HEK293 (cell line): ENCODE measurements at regions not wholly inside any gene's neighbourhood (a gene's known extent, or its start where the extent isn't known, plus 50 kb on each side); places are given as distances from the start of the nearest gene placed in this dataset.

Experiments
- CTCF ChIA-PET: fragments of 350-600 bp; formaldehyde crosslinking; extraction: SDS; loops from one replicate; lab custom pipeline; 2021; ENCODE audit warnings: antibody characterized with exemption; lab: Yijun Ruan, JAX
- POLR2A ChIA-PET: fragments of 300-600 bp; formaldehyde crosslinking; extraction: SDS; loops from one replicate; lab custom pipeline; 2020; ENCODE audit warnings: antibody characterized with exemption, inconsistent platforms; lab: Yijun Ruan, JAX
- H3K27ac ChIP-seq: fragments of 200-500 bp; sonication (Bioruptor generic); 2 replicates; pipeline ENCODE4 v1.5.1; 2014; ENCODE audit warnings: low read depth, low read length, control low read depth, inconsistent platforms; ENCODE audit errors: extremely low read depth
- H3K36me3 ChIP-seq, 2 experiments: fragments of 200-500 bp in 1 of 2; sonication (Bioruptor generic) in 1 of 2; 1 replicate in 1 of 2; 2 replicates in 1 of 2; pipeline ENCODE4 v1.5.1; 2014 to 2017; ENCODE audit warnings: inconsistent platforms in 2 of 2, low read length in 2 of 2; ENCODE audit not compliant: control insufficient read depth in 2 of 2, insufficient read depth in 1 of 2
- H3K4me1 ChIP-seq: fragments of 200-500 bp; sonication (Bioruptor generic); 2 replicates; pipeline ENCODE4 v1.5.1; 2014; ENCODE audit warnings: mild to moderate bottlenecking, low read length, inconsistent platforms; ENCODE audit not compliant: control insufficient read depth, insufficient read depth
- H3K4me3 ChIP-seq: 2 replicates; pipeline ENCODE4 v1.5.1; 2011; ENCODE audit warnings: low read depth, mild to moderate bottlenecking, control low read depth, low read length, moderate library complexity
- H3K9me3 ChIP-seq: fragments of 200-500 bp; sonication (Bioruptor generic); 2 replicates; pipeline ENCODE4 v1.5.1; 2014; ENCODE audit warnings: low read depth, low read length, inconsistent platforms; ENCODE audit not compliant: control insufficient read depth, insufficient read depth
- GLIS1 ChIP-seq: fragments of 450-650 bp; formaldehyde crosslinking; IDR thresholded peaks from 2 replicates; pipeline ENCODE4 v1.5.1; 2016; ENCODE audit warnings: missing biosample characterization, missing genetic modification characterization
- KLF1 ChIP-seq: fragments of 450-650 bp; formaldehyde crosslinking; IDR thresholded peaks from 2 replicates; pipeline ENCODE4 v1.5.1; 2016; ENCODE audit warnings: missing biosample characterization, missing genetic modification characterization
- KLF7 ChIP-seq: fragments of 450-650 bp; formaldehyde crosslinking; IDR thresholded peaks from 2 replicates; pipeline ENCODE4 v1.5.1; 2016; ENCODE audit warnings: missing biosample characterization, missing genetic modification characterization, borderline replicate concordance
- PRDM1 ChIP-seq: fragments of 450-650 bp; formaldehyde crosslinking; IDR thresholded peaks from 2 replicates; pipeline ENCODE4; 2016; ENCODE audit warnings: missing biosample characterization, missing genetic modification characterization
- PRDM4 ChIP-seq: fragments of 450-650 bp; formaldehyde crosslinking; IDR thresholded peaks from 2 replicates; pipeline ENCODE4 v1.5.1; 2017; ENCODE audit warnings: missing biosample characterization, missing genetic modification characterization
- SCRT2 ChIP-seq: fragments of 450-650 bp; formaldehyde crosslinking; IDR thresholded peaks from 2 replicates; pipeline ENCODE4 v1.5.1; 2016; ENCODE audit warnings: missing biosample characterization, missing genetic modification characterization
- SP3 ChIP-seq: fragments of 450-650 bp; formaldehyde crosslinking; IDR thresholded peaks from 2 replicates; pipeline ENCODE4 v1.5.1; 2016; ENCODE audit warnings: missing biosample characterization, missing genetic modification characterization
- SP7 ChIP-seq: fragments of 450-650 bp; formaldehyde crosslinking; IDR thresholded peaks from 2 replicates; pipeline ENCODE4 v1.5.1; 2016; ENCODE audit warnings: missing biosample characterization, missing genetic modification characterization
- TRIM28 ChIP-seq: IDR thresholded peaks from 2 replicates; pipeline ENCODE4 v1.6.1; 2011; ENCODE audit warnings: low read length, control low read depth, borderline replicate concordance
- ZBTB20 ChIP-seq: fragments of 450-650 bp; formaldehyde crosslinking; IDR thresholded peaks from 2 replicates; pipeline ENCODE4 v1.5.1; 2016; ENCODE audit warnings: missing biosample characterization, missing genetic modification characterization
- ZFP3 ChIP-seq: fragments of 450-650 bp; formaldehyde crosslinking; IDR thresholded peaks from 2 replicates; pipeline ENCODE4 v1.5.1; 2016; ENCODE audit warnings: low read depth, missing biosample characterization, missing genetic modification characterization
- ZNF175 ChIP-seq: fragments of 450-650 bp; formaldehyde crosslinking; IDR thresholded peaks from 2 replicates; pipeline ENCODE4 v1.5.1; 2016; ENCODE audit warnings: missing biosample characterization, missing genetic modification characterization
- ZNF19 ChIP-seq: fragments of 450-650 bp; formaldehyde crosslinking; IDR thresholded peaks from 2 replicates; pipeline ENCODE4; 2016; ENCODE audit warnings: missing biosample characterization, missing genetic modification characterization, low read depth
- ZNF26 ChIP-seq: fragments of 450-650 bp; formaldehyde crosslinking; IDR thresholded peaks from 2 replicates; pipeline ENCODE4 v1.5.1; 2016; ENCODE audit warnings: missing biosample characterization, missing genetic modification characterization
- ZNF362 ChIP-seq: fragments of 450-650 bp; formaldehyde crosslinking; IDR thresholded peaks from 2 replicates; pipeline ENCODE4 v1.5.1; 2016; ENCODE audit warnings: missing biosample characterization, missing genetic modification characterization
- ZNF394 ChIP-seq: fragments of 450-650 bp; formaldehyde crosslinking; IDR thresholded peaks from 2 replicates; pipeline ENCODE4 v1.5.1; 2016; ENCODE audit warnings: missing biosample characterization, missing genetic modification characterization, mild to moderate bottlenecking, moderate library complexity, borderline replicate concordance
- ZNF473 ChIP-seq: fragments of 450-650 bp; formaldehyde crosslinking; IDR thresholded peaks from 2 replicates; pipeline ENCODE4 v1.5.1; 2017; ENCODE audit warnings: missing biosample characterization, missing genetic modification characterization
- ZNF768 ChIP-seq: fragments of 450-650 bp; formaldehyde crosslinking; IDR thresholded peaks from 2 replicates; pipeline ENCODE4 v1.5.1; 2018; ENCODE audit warnings: missing biosample characterization, mild to moderate bottlenecking, missing genetic modification characterization
- ZNF837 ChIP-seq: fragments of 450-650 bp; formaldehyde crosslinking; IDR thresholded peaks from 2 replicates; pipeline ENCODE4 v1.5.1; 2016; ENCODE audit warnings: missing biosample characterization, missing genetic modification characterization
- ZSCAN16 ChIP-seq: fragments of 450-650 bp; formaldehyde crosslinking; IDR thresholded peaks from 2 replicates; pipeline ENCODE4 v1.5.1; 2016; ENCODE audit warnings: missing biosample characterization, missing genetic modification characterization
- TF ChIP-seq, protein P1 (sequence below): fragments of 450-650 bp; formaldehyde crosslinking; IDR thresholded peaks from 2 replicates; pipeline ENCODE4 v1.5.1; 2016; ENCODE audit warnings: missing biosample characterization, missing genetic modification characterization
- TF ChIP-seq, protein P2 (sequence below): fragments of 450-650 bp; formaldehyde crosslinking; IDR thresholded peaks from 2 replicates; pipeline ENCODE4 v1.5.1; 2017; ENCODE audit warnings: missing biosample characterization, missing genetic modification characterization
- TF ChIP-seq, protein P3 (sequence below): fragments of 450-650 bp; formaldehyde crosslinking; IDR thresholded peaks from 2 replicates; pipeline ENCODE4 v1.5.1; 2016; ENCODE audit warnings: missing biosample characterization, missing genetic modification characterization
- TF ChIP-seq, protein P4 (sequence below): fragments of 450-650 bp; formaldehyde crosslinking; IDR thresholded peaks from 2 replicates; pipeline ENCODE4 v1.5.1; 2017; ENCODE audit warnings: missing biosample characterization, mild to moderate bottlenecking, missing genetic modification characterization, moderate library complexity
- TF ChIP-seq, protein P5 (sequence below): fragments of 450-650 bp; formaldehyde crosslinking; IDR thresholded peaks from 2 replicates; pipeline ENCODE4 v1.5.1; 2016; ENCODE audit warnings: missing biosample characterization, missing genetic modification characterization

DNA sequence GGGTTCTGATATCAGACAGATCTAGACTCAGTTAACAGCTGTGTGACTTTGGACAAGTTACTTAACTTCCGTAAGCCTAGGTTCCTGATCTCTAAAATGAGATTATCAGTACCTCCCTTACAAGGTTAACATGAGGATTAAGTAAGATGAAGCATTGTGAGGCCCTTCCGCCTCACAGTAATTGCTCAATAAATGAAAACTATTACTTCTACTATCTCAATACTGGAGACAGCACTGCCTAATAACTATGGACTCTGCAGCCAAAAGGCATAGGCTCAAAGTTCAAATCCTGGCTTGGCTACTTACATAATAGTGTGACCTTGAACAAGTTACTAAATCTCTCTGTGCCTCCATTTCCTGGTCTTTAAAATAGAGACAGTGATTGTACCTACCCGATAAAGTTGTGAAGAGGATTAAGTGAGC is 82.0 kb upstream of the ATP11B start:
- TF ChIP-seq ZBTB20 (tag by site-specific recombination) (no peak), SCRT2 (no peak), SP3 (no peak), PRDM1 (tag by site-specific recombination) (no peak), ZNF837 (tag by site-specific recombination) (no peak), TRIM28 (no peak), ZNF394 (tag by site-specific recombination) (no peak), PRDM4 (tag by site-specific recombination) (no peak), ZNF175 (tag by site-specific recombination) (no peak), ZNF19 (tag by site-specific recombination) (no peak), ZNF473 (tag by site-specific recombination) (no peak), SP7 (no peak), ZNF26 (tag by site-specific recombination) (no peak)
- TF ChIP-seq, protein P1, sequence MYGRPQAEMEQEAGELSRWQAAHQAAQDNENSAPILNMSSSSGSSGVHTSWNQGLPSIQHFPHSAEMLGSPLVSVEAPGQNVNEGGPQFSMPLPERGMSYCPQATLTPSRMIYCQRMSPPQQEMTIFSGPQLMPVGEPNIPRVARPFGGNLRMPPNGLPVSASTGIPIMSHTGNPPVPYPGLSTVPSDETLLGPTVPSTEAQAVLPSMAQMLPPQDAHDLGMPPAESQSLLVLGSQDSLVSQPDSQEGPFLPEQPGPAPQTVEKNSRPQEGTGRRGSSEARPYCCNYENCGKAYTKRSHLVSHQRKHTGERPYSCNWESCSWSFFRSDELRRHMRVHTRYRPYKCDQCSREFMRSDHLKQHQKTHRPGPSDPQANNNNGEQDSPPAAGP (tag by site-specific recombination), result no peak
- H3K9me3 ChIP-seq, result no peaks in the 10 kb centered on the region
- no peaks in the 10 kb centered on the region for H3K4me1 ChIP-seq
- ChIA-PET POLR2A (no interaction called here), CTCF (interaction anchor here (0.5 to 1.9 kb wide), 13 partner anchors 13 to 1007 kb away, joined by 3 to 6 read pairs (median 4); no protein-coding TSS in a partner anchor)
- no peaks in the 10 kb centered on the region for H3K36me3 ChIP-seq
- no peak overlapping the region for H3K4me3 ChIP-seq
- H3K27ac ChIP-seq, result no peak overlapping the region

GRCh38 chr3:182711853-182712252 is 81.5 kb upstream of the ATP11B start:
- H3K27ac ChIP-seq, result no peak overlapping the region
- no peak overlapping the region for H3K4me3 ChIP-seq
- CTCF ChIA-PET, result interaction anchor here (0.6 to 0.7 kb wide), 4 partner anchors 93 to 411 kb away, joined by 3 to 5 read pairs (median 3); no protein-coding TSS in a partner anchor
- POLR2A ChIA-PET, result no interaction called here
- H3K9me3 ChIP-seq, result no peaks in the 10 kb centered on the region
- no peaks in the 10 kb centered on the region for H3K36me3 ChIP-seq
- no peaks in the 10 kb centered on the region for H3K4me1 ChIP-seq
- TF ChIP-seq ZFP3 (tag by site-specific recombination) (no peak), KLF7 (tag by site-specific recombination) (no peak), ZSCAN16 (no peak), KLF1 (tag by site-specific recombination) (no peak), ZNF768 (tag by site-specific recombination) (no peak), GLIS1 (tag by site-specific recombination) (no peak), ZNF362 (tag by site-specific recombination) (no peak)
- TF ChIP-seq, protein P2, sequence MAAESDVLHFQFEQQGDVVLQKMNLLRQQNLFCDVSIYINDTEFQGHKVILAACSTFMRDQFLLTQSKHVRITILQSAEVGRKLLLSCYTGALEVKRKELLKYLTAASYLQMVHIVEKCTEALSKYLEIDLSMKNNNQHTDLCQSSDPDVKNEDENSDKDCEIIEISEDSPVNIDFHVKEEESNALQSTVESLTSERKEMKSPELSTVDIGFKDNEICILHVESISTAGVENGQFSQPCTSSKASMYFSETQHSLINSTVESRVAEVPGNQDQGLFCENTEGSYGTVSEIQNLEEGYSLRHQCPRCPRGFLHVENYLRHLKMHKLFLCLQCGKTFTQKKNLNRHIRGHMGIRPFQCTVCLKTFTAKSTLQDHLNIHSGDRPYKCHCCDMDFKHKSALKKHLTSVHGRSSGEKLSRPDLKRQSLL (tag by site-specific recombination), result no peak
- TF ChIP-seq, protein P3, sequence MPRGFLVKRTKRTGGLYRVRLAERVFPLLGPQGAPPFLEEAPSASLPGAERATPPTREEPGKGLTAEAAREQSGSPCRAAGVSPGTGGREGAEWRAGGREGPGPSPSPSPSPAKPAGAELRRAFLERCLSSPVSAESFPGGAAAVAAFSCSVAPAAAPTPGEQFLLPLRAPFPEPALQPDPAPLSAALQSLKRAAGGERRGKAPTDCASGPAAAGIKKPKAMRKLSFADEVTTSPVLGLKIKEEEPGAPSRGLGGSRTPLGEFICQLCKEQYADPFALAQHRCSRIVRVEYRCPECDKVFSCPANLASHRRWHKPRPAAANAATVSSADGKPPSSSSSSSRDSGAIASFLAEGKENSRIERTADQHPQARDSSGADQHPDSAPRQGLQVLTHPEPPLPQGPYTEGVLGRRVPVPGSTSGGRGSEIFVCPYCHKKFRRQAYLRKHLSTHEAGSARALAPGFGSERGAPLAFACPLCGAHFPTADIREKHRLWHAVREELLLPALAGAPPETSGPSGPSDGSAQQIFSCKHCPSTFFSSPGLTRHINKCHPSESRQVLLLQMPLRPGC (tag by site-specific recombination), result no peak
- TF ChIP-seq, protein P4, sequence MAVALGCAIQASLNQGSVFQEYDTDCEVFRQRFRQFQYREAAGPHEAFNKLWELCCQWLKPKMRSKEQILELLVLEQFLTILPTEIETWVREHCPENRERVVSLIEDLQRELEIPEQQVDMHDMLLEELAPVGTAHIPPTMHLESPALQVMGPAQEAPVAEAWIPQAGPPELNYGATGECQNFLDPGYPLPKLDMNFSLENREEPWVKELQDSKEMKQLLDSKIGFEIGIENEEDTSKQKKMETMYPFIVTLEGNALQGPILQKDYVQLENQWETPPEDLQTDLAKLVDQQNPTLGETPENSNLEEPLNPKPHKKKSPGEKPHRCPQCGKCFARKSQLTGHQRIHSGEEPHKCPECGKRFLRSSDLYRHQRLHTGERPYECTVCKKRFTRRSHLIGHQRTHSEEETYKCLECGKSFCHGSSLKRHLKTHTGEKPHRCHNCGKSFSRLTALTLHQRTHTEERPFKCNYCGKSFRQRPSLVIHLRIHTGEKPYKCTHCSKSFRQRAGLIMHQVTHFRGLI (tag by site-specific recombination), result no peak
- TF ChIP-seq, protein P5, sequence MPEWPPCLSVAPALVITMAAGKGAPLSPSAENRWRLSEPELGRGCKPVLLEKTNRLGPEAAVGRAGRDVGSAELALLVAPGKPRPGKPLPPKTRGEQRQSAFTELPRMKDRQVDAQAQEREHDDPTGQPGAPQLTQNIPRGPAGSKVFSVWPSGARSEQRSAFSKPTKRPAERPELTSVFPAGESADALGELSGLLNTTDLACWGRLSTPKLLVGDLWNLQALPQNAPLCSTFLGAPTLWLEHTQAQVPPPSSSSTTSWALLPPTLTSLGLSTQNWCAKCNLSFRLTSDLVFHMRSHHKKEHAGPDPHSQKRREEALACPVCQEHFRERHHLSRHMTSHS (tag by site-specific recombination), result no peak
